Activated T-helper 2 cell treated with anti-CD3 and anti-CD28 coated beads, Interferon-gamma antibody, Interleukin-2, Interleukin-4, amounts not matched to agents 10 μg/mL and 5 μg/mL and 100 μg/mL, durations not matched to agents 14 hours and 24 hours and 36 hours (primary cell): ENCODE measurements at regions not wholly inside any gene's neighbourhood (a gene's known extent, or its start where the extent isn't known, plus 50 kb on each side); places are given as distances from the start of the nearest gene placed in this dataset.
"Not testable (repeated sequence)": the region's sequence is repeated elsewhere in the genome, so short reads cannot be mapped to it uniquely, and the experiment has no call there.

Experiments used
- DNase-seq: peaks from one replicate; pipeline ENCODE4 v3.0.0; 2021; ENCODE audit warnings: low spot score
- H3K27ac Mint-ChIP-seq: one replicate; pipeline ENCODE4 v1.8.0; 2021; ENCODE audit warnings: mixed read lengths
- H3K27me3 Mint-ChIP-seq: one replicate; pipeline ENCODE4 v1.8.0; 2021; ENCODE audit warnings: low read depth, mixed read lengths
- H3K36me3 Mint-ChIP-seq: one replicate; pipeline ENCODE4 v1.8.0; 2021; ENCODE audit warnings: low read depth, mixed read lengths
- H3K4me1 Mint-ChIP-seq: one replicate; pipeline ENCODE4 v1.8.0; 2021; ENCODE audit warnings: low read depth, mixed read lengths
- H3K4me3 Mint-ChIP-seq: one replicate; pipeline ENCODE4 v1.8.0; 2021; ENCODE audit warnings: low read depth, mild to moderate bottlenecking, moderate library complexity, mixed read lengths
- H3K9me3 Mint-ChIP-seq: one replicate; pipeline ENCODE4 v1.8.0; 2021; ENCODE audit warnings: mixed read lengths
- intact Hi-C: fragments of 100-400 bp; cut with micrococcal nuclease; formaldehyde crosslinking; loops from one replicate; pipeline ENCODE4 v1.15.1; 2023

GRCh38 chr2:53170466-53170865 lies 597.1 kb upstream of the CHAC2 start:
- intact Hi-C loops, result no loop called here
- H3K27ac Mint-ChIP-seq, result no peak overlapping the region

DNA sequence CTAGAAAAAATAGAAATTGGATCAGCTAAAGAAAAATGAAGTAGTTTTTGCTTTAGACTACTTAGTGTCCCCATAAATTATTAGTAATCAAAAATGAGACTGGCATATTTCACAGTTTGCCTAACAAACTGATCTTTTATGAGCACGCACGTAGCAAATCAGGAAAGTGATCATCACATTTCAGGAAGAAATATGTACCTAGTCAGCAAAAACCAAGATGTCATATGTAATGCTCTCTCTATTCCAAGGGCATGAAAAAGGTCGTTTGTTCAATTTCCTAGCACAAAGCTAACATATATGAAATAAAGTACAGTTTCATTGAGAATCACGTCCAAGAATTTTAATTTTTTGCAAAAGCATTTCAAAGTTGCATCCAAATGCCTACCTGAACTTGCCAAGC lies 600.4 kb upstream of the CHAC2 start:
- no peak for DNase-seq
- intact Hi-C loops, result no loop called here
- Mint-ChIP-seq H3K4me3 (no peak overlapping the region), H3K4me1 (no peaks in the 10 kb centered on the region), H3K27ac (no peak overlapping the region), H3K36me3 (no peaks in the 10 kb centered on the region), H3K27me3 (no peaks in the 10 kb centered on the region), H3K9me3 (peaks cover 6% of the 10 kb centered on the region)

More at GRCh38 chr2:53170466-53170865, 597.1 kb upstream of the CHAC2 start:
- Mint-ChIP-seq H3K4me1 (no peaks in the 10 kb centered on the region), H3K27me3 (no peaks in the 10 kb centered on the region), H3K9me3 (no peaks in the 10 kb centered on the region), H3K36me3 (no peaks in the 10 kb centered on the region), H3K4me3 (no peak overlapping the region)
- no peak for DNase-seq

GRCh38 chr2:53150146-53150545 lies 617.5 kb upstream of the CHAC2 start:
- Mint-ChIP-seq H3K27me3 (no peaks in the 10 kb centered on the region), H3K4me1 (no peaks in the 10 kb centered on the region), H3K36me3 (no peaks in the 10 kb centered on the region), H3K4me3 (no peak overlapping the region), H3K9me3 (no peaks in the 10 kb centered on the region), H3K27ac (no peak overlapping the region)
- intact Hi-C loops, result no loop called here
- DNase-seq, result no peak

GRCh38 chr2:53148221-53148620 lies 619.4 kb upstream of the CHAC2 start:
- Mint-ChIP-seq H3K36me3 (no peaks in the 10 kb centered on the region), H3K27me3 (no peaks in the 10 kb centered on the region), H3K27ac (no peak overlapping the region), H3K9me3 (no peaks in the 10 kb centered on the region), H3K4me3 (no peak overlapping the region), H3K4me1 (no peaks in the 10 kb centered on the region)
- intact Hi-C loops, result no loop called here
- no peak for DNase-seq

- intact Hi-C loops, result no loop called here
- no peak for DNase-seq
- peaks cover 3% of the 10 kb centered on the region for H3K4me1 Mint-ChIP-seq
- no peak overlapping the region for H3K27ac Mint-ChIP-seq
- H3K27me3 Mint-ChIP-seq, result no peaks in the 10 kb centered on the region
- H3K9me3 Mint-ChIP-seq, result no peaks in the 10 kb centered on the region
- H3K4me3 Mint-ChIP-seq, result no peak overlapping the region
- H3K36me3 Mint-ChIP-seq, result no peaks in the 10 kb centered on the region
Measured at GRCh38 chr2:53131416-53131815, 636.2 kb upstream of the CHAC2 start.

DNA sequence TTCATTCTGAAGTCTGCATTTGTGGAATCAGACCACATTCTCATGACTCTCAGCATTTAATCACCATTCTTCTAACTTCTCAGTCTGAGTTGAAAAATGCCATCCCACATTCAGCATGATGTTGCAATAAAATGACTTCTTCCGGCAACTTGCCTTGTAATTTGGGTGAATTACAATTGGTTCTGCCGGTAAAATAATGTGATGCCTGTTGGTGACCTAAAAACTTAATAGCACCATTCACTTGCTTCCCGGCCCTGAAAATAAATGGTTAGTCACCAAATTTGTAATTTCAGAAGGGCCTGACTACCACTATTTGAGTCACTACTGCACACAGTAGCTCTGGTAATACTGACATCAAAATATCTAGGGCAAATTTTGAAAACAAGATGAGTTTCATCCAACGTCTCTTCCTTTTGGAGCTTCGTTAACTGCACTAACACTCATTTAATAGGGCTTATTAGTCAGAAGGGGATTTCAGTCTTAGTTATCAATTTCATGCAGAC lies 637.1 kb upstream of the CHAC2 start:
- intact Hi-C loops, result no loop called here
- DNase-seq, result no peak
- Mint-ChIP-seq H3K27me3 (no peaks in the 10 kb centered on the region), H3K9me3 (no peaks in the 10 kb centered on the region), H3K4me3 (no peak overlapping the region), H3K27ac (no peak overlapping the region), H3K36me3 (no peaks in the 10 kb centered on the region), H3K4me1 (peaks cover 3% of the 10 kb centered on the region)

- intact Hi-C loops, result no loop called here
- Mint-ChIP-seq H3K27me3 (no peaks in the 10 kb centered on the region), H3K4me1 (peaks cover 3% of the 10 kb centered on the region), H3K4me3 (no peak overlapping the region), H3K27ac (no peak overlapping the region), H3K36me3 (no peaks in the 10 kb centered on the region), H3K9me3 (no peaks in the 10 kb centered on the region)
- DNase-seq, result no peak
Measured at GRCh38 chr2:53129851-53130250, 637.8 kb upstream of the CHAC2 start.

DNA sequence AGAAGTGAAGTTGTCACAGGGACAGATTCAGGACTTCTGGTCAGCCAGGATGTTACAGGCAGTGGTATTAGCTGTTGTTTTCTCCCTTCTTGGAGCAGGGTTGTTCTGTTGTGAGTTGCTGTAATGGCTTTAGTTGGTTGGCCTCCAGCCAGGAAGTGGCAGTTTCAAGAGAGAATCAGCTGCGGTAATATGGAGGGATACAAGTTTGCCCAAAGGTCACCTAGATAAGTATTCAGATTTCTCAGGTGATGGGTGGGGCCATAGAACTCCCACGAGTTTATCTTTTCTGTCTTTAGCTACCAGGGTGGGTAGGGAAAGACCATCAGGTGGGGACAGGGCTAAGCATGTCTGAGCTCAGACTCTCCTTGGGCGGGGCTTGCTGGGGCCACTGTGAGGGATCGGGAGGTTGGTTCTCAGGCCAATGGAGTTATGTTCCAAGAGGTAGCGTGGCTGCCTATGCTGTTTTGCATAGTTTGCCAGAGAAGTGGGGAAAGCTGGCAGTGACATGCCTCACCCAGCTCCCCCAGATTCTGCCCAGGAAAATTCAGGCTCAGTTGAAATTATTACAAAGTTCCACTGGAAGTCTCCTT lies 640.4 kb upstream of the CHAC2 start:
- Mint-ChIP-seq H3K27ac (no peak overlapping the region), H3K9me3 (no peaks in the 10 kb centered on the region), H3K4me1 (peaks cover 3% of the 10 kb centered on the region), H3K27me3 (no peaks in the 10 kb centered on the region), H3K36me3 (no peaks in the 10 kb centered on the region), H3K4me3 (no peak overlapping the region)
- DNase-seq, result no peak
- intact Hi-C loops, result no loop called here

- Mint-ChIP-seq H3K27me3 (no peaks in the 10 kb centered on the region), H3K9me3 (peaks cover 3% of the 10 kb centered on the region)
Measured at GRCh38 chr2:53114991-53115390, 652.6 kb upstream of the CHAC2 start.

DNA sequence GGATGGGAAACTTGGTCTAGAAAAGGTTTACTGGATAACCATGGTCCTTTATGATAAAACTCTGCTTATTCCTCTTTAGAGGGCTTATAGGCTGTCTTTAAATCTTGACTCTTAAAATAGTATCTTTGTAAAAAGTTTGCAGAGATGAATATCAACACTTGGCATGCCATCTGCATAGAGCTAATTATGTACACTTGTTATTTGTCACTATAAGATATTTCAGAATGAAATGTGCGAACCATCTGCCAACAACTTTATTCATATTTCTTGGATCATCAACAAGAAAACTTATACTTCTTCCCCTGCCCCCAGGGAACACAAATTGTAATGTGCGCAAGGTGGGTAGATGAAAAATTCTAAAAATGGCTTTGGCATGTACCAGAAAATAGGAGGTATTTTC lies 653.0 kb upstream of the CHAC2 start:
- no peaks in the 10 kb centered on the region for H3K36me3 Mint-ChIP-seq
- peaks cover 3% of the 10 kb centered on the region for H3K9me3 Mint-ChIP-seq
- H3K27me3 Mint-ChIP-seq, result no peaks in the 10 kb centered on the region
- no peak overlapping the region for H3K4me3 Mint-ChIP-seq
- no peak for DNase-seq
- intact Hi-C loops, result no loop called here
- no peak overlapping the region for H3K27ac Mint-ChIP-seq
- no peaks in the 10 kb centered on the region for H3K4me1 Mint-ChIP-seq

More at GRCh38 chr2:53114991-53115390, 652.6 kb upstream of the CHAC2 start:
- intact Hi-C loops, result no loop called here
- H3K36me3 Mint-ChIP-seq, result no peaks in the 10 kb centered on the region
- no peaks in the 10 kb centered on the region for H3K4me1 Mint-ChIP-seq
- H3K27ac Mint-ChIP-seq, result no peak overlapping the region
- H3K4me3 Mint-ChIP-seq, result no peak overlapping the region
- DNase-seq, result no peak

DNA sequence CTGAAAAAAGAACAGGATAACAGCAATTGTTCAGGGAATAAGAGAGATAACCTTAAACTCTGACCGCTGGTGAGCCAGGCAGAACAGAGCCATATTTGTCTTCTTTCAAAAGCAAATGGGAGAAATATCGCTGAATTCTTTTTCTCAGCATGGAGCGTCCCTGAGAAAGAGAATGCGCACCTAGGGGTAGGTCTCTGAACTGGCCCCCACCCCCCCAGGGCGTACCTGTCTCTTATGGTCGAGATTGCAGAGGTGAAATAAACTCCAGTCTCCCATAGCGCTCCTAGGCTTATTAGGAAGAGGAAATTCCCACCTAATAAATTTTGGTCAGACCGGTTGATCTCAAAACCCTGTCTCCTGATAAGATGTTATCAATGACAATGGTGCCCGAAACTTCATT lies 655.2 kb upstream of the CHAC2 start:
- H3K36me3 Mint-ChIP-seq, H3K27me3 Mint-ChIP-seq, intact Hi-C loops, H3K9me3 Mint-ChIP-seq, DNase-seq, H3K4me3 Mint-ChIP-seq, H3K27ac Mint-ChIP-seq, H3K4me1 Mint-ChIP-seq: not testable (repeated sequence)

GRCh38 chr2:53111406-53111805 lies 656.2 kb upstream of the CHAC2 start:
- no peaks in the 10 kb centered on the region for H3K27me3 Mint-ChIP-seq
- no peak overlapping the region for H3K4me3 Mint-ChIP-seq
- H3K27ac Mint-ChIP-seq, result no peak overlapping the region
- peaks cover 10% of the 10 kb centered on the region for H3K9me3 Mint-ChIP-seq
- no peaks in the 10 kb centered on the region for H3K4me1 Mint-ChIP-seq
- no peaks in the 10 kb centered on the region for H3K36me3 Mint-ChIP-seq
- intact Hi-C loops, result no loop called here
- DNase-seq, result no peak

DNA sequence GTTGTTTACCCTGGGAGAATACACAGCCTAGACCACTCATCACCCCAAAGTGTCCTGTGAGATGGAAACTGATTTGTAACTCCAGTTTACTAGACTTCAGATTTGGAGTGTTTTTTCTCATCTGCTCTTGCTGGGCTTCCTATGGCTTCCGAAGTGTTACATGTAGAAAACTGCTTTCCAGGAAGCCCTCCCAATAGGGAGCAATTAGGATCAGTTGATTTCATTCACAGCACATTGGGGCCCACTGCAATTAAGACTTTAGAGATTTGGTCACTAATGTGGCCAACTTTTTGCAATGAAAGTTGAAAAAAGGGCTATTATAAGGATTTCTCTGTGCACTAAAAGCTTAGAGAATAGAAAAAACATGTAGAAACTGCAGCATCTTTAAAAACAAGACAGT lies 656.6 kb upstream of the CHAC2 start:
- Mint-ChIP-seq H3K27ac (no peak overlapping the region), H3K4me1 (no peaks in the 10 kb centered on the region), H3K36me3 (no peaks in the 10 kb centered on the region), H3K4me3 (no peak overlapping the region), H3K9me3 (peaks cover 12% of the 10 kb centered on the region), H3K27me3 (no peaks in the 10 kb centered on the region)
- DNase-seq, result no peak
- intact Hi-C loops, result no loop called here

- Mint-ChIP-seq H3K4me1 (no peaks in the 10 kb centered on the region), H3K4me3 (no peak overlapping the region), H3K27me3 (no peaks in the 10 kb centered on the region), H3K9me3 (peaks cover 15% of the 10 kb centered on the region), H3K27ac (no peak overlapping the region), H3K36me3 (no peaks in the 10 kb centered on the region)
- DNase-seq, result no peak
- intact Hi-C loops, result no loop called here
Measured at GRCh38 chr2:53108246-53108645, 659.4 kb upstream of the CHAC2 start.
